COLO668 (cell line): ENCODE measurements at regions not wholly inside any gene's neighbourhood (a gene's known extent, or its start where the extent isn't known, plus 50 kb on each side); places are given as distances from the start of the nearest gene placed in this dataset.

Experiments
- DNase-seq: peaks from one replicate; lab custom pipeline; 2025; ENCODE audit not compliant: unreplicated experiment; lab: John Stamatoyannopoulos, UW

- DNase-seq: no peak
Measured at GRCh38 chr13:33743438-33744368, 74.2 kb upstream of the RFC3 start.

- DNase-seq: peak; percentile 45
Measured at GRCh38 chr13:33744589-33745369, 73.2 kb upstream of the RFC3 start.

- DNase-seq: no peak
Measured at GRCh38 chr13:33745370-33746324, 72.3 kb upstream of the RFC3 start.

- DNase-seq: no peak
Measured at GRCh38 chr13:33746867-33747266, 71.1 kb upstream of the RFC3 start.

GRCh38 chr13:33751151-33751550 is 66.8 kb upstream of the RFC3 start:
- DNase-seq: no peak

- DNase-seq: no peak
Measured at GRCh38 chr13:33752094-33752493, 65.9 kb upstream of the RFC3 start.

GRCh38 chr13:33752597-33752996 is 65.4 kb upstream of the RFC3 start:
- DNase-seq: no peak

GRCh38 chr13:33756929-33757328 is 61.0 kb upstream of the RFC3 start:
- DNase-seq: no peak

GRCh38 chr13:33757713-33758112 is 60.2 kb upstream of the RFC3 start:
- DNase-seq: no peak

- DNase-seq: no peak
Measured at GRCh38 chr13:33758113-33758512, 59.8 kb upstream of the RFC3 start.

- no peak for DNase-seq
Measured at GRCh38 chr13:33761740-33762139, 56.2 kb upstream of the RFC3 start.

GRCh38 chr13:33763021-33763420 is 54.9 kb upstream of the RFC3 start:
- DNase-seq: no peak

- DNase-seq: peak; percentile 36
Measured at GRCh38 chr13:33764716-33765115, 53.2 kb upstream of the RFC3 start.

GRCh38 chr13:33766329-33767123 is 51.4 kb upstream of the RFC3 start:
- DNase-seq: no peak

GRCh38 chr13:33767140-33767539 is 50.8 kb upstream of the RFC3 start:
- no peak for DNase-seq
